NOMO-1 (cell line): ENCODE measurements at regions not wholly inside any gene's neighbourhood (a gene's known extent, or its start where the extent isn't known, plus 50 kb on each side); places are given as distances from the start of the nearest gene placed in this dataset.
"Not testable (repeated sequence)": the region's sequence is repeated elsewhere in the genome, so short reads cannot be mapped to it uniquely, and the experiment has no call there.

Source experiments
- DNase-seq, 2 experiments: peaks; one replicate each; lab custom pipeline; 2025; ENCODE audit not compliant: unreplicated experiment in 2 of 2; lab: John Stamatoyannopoulos, UW

- no peak for DNase-seq
Observed at GRCh38 chr18:77329651-77330050, 80.0 kb downstream of the GALR1 start.

GRCh38 chr18:77334876-77335275, 85.2 kb downstream of the GALR1 start:
- no peak for DNase-seq

- DNase-seq: no peak
Observed at GRCh38 chr18:77337604-77338003, 88.0 kb downstream of the GALR1 start.

GRCh38 chr18:77339093-77339492, 89.4 kb downstream of the GALR1 start:
- DNase-seq: no peak

GRCh38 chr18:77339623-77340022, 90.0 kb downstream of the GALR1 start:
- no peak for DNase-seq

GRCh38 chr18:77340815-77341214, 91.2 kb downstream of the GALR1 start:
- DNase-seq: no peak

- DNase-seq: no peak
Observed at GRCh38 chr18:77341527-77342325, 92.1 kb downstream of the GALR1 start.

- no peak for DNase-seq
Observed at GRCh38 chr18:77342736-77343135, 93.1 kb downstream of the GALR1 start.

- DNase-seq: no peak
Observed at GRCh38 chr18:77343846-77344510, 94.3 kb downstream of the GALR1 start.

GRCh38 chr18:77344786-77345500, 95.3 kb downstream of the GALR1 start:
- DNase-seq: no peak

- no peak for DNase-seq
Observed at GRCh38 chr18:77346208-77346810, 96.7 kb downstream of the GALR1 start.

- not testable (repeated sequence) for DNase-seq
Observed at GRCh38 chr18:77353349-77353748, 103.7 kb downstream of the GALR1 start.

GRCh38 chr18:77359561-77360314, 110.1 kb downstream of the GALR1 start:
- peak in 1 of 2 experiments; percentile 80 for DNase-seq

GRCh38 chr18:77360315-77361190, 110.9 kb downstream of the GALR1 start:
- peak; percentile 40 to 83 for DNase-seq

- DNase-seq: no peak
Observed at GRCh38 chr18:77361382-77361781, 111.7 kb downstream of the GALR1 start.

- DNase-seq: no peak
Observed at GRCh38 chr18:77365667-77366066, 116.0 kb downstream of the GALR1 start.

- DNase-seq: no peak
Observed at GRCh38 chr18:77366067-77366719, 116.5 kb downstream of the GALR1 start.

GRCh38 chr18:77366720-77367641, 117.3 kb downstream of the GALR1 start:
- no peak for DNase-seq
